Stimulated activated CD4-positive, alpha-beta T cell treated with anti-CD3 and anti-CD28 coated beads, Interleukin-1b, Interleukin-23, amount 100 ng/mL, for 24 hours (primary cell): ENCODE measurements at regions not wholly inside any gene's neighbourhood (a gene's known extent, or its start where the extent isn't known, plus 50 kb on each side); places are given as distances from the start of the nearest gene placed in this dataset.

Experiments
- DNase-seq, 4 experiments: peaks; one replicate each; pipeline ENCODE4 v3.0.0-alpha.2; 2020; ENCODE audit warnings: low read depth in 4 of 4, low spot score in 1 of 4

- DNase-seq = no peak
Observed at GRCh38 chr2:861655-862354, 88.8 kb upstream of the SNTG2 start.

GRCh38 chr2:860259-860855 is 90.3 kb upstream of the SNTG2 start:
- no peak for DNase-seq

DNA sequence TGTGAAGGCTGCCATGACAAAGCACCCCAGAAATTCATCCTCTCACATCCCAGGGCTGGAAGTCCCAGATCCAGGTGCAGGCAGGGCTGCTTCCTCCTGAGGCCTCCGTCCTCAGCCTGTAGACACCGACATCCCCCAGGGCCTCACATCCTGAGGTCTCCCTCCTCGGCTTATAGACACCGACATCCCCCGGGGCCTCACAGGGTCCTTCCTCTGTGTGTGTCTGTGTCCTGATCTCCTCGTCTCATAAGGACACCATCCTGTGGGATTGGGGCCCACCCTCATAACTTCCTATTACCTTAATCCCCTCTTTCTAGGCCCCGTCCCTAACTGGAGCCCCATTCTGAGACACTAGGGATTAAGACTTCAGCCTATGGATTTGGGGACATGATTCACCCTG is 92.0 kb upstream of the SNTG2 start:
- no peak for DNase-seq

DNA sequence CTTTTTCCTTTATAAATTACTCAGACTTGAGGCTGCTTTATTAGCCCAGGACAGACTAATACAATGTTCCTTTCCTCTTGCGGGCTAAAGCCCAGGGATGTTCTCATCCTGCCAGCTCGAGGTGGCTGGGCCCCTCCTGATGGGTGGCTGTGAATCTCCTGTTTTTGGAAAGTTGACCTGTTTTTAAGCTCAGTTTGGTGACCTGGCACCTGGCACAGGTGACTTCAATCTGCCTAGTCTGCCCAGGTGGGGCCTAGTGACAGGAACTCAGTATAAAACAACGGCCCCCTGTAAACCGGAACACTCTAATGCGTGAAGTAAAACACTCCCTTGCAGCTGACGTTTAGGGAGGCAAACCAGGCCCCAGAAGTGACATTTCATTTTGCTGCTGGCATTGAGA is 92.7 kb upstream of the SNTG2 start:
- no peak for DNase-seq

DNA sequence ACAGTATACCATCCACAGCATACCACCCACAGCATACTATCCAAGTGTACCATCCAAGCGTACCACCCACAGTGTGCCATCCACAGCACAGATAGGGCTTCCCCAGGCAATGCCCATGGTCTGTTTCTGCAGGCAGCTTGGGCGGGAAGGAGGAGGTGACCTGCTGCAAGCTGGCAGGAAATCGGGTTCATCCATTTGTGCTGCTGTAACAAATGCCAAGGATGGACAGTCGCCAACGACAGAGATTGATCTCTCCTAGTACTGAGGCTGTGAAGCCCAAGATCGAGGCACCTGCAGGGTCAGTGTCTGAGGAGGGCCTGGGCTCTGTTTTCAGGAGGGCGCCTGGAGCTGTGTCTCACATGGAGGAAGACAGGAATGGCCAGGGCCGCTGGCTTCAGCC is 93.6 kb upstream of the SNTG2 start:
- no peak for DNase-seq

GRCh38 chr2:856456-856855 is 94.2 kb upstream of the SNTG2 start:
- DNase-seq = no peak

GRCh38 chr2:856041-856440 is 94.6 kb upstream of the SNTG2 start:
- no peak for DNase-seq

- no peak for DNase-seq
Observed at GRCh38 chr2:855177-855576, 95.5 kb upstream of the SNTG2 start.

DNA sequence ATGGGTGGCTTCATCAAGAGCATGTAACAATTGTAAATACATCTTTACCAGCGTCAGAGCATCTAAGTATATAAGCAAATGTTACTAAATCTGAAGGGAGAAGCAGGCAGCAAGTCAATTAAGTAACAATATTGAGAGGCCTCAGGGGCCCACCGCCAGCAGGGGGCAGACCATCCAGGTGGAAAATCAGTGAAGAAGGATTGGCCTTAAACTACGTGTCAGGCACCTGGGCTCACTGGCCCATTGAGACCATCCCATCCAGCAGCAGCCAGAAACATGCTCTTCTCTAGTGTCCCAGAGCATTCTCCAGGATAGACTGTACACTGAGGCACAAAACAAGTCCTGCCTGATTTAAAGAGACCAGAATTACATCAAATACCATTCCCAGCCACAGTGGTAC is 96.2 kb upstream of the SNTG2 start:
- peak in 2 of 4 experiments; percentile 9 to 23 for DNase-seq

GRCh38 chr2:853203-853870 is 97.3 kb upstream of the SNTG2 start:
- no peak for DNase-seq

GRCh38 chr2:852168-852567 is 98.5 kb upstream of the SNTG2 start:
- DNase-seq = no peak

DNA sequence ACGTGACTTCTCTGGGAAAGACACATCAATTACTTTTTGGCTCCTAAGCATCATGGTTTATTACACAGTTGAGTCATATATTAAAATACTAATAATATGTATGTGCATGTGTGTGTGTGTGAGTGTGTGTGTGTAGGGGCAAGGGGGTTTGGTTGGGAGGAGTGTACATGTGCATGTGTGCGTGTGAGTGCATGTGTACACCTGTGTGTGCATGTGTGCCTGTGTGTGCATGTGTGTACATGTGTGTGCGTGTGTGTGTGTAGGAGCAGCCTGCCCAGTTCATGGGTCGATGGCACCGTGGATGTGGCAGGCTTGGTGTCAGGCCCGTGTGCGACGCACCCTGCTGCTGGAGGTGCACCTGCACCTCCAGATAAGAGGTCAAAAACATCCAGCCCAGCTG is 99.0 kb upstream of the SNTG2 start:
- DNase-seq = no peak

GRCh38 chr2:851078-851477 is 99.6 kb upstream of the SNTG2 start:
- no peak for DNase-seq

DNA sequence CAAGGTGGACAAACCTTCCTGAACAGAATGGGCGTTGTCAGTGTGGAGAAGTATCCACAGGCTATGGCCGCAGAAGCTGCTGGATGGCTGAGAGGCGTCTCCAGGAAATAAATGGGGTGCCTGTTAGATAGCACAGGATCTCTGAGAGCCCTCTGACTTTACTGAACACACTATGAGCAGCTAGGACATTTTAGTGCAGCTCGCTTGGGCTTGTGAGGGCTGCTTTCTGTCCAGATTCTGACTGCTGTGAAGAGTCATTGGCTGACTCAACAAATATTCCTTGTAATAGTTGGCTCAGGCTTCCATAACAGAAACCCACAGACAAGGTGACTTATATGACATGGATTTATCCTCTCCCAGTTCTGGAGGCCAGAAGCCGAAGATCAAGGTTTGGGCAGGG is 100.2 kb upstream of the SNTG2 start:
- no peak for DNase-seq

- DNase-seq = no peak
Observed at GRCh38 chr2:848099-848498, 102.5 kb upstream of the SNTG2 start.

DNA sequence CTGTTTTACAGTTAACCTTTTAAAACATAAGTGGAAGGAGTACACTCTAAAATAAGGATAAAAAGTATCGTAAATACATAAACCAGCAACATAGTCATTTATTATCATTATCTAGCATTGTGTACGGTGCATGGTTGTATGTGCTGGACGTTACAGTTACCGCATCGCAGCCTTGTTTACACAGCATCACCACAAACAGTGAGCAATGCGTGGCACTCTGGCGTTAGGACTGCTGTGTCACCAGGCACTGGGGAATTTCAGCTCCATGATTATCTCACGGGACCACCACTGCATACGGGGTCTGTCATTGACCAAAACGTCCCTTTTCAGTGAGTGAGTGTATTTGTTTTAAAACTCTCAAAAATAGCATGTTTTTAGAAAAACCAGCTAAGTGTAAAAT is 103.0 kb upstream of the SNTG2 start:
- DNase-seq = no peak

GRCh38 chr2:844715-845114 is 105.9 kb upstream of the SNTG2 start:
- no peak for DNase-seq

DNA sequence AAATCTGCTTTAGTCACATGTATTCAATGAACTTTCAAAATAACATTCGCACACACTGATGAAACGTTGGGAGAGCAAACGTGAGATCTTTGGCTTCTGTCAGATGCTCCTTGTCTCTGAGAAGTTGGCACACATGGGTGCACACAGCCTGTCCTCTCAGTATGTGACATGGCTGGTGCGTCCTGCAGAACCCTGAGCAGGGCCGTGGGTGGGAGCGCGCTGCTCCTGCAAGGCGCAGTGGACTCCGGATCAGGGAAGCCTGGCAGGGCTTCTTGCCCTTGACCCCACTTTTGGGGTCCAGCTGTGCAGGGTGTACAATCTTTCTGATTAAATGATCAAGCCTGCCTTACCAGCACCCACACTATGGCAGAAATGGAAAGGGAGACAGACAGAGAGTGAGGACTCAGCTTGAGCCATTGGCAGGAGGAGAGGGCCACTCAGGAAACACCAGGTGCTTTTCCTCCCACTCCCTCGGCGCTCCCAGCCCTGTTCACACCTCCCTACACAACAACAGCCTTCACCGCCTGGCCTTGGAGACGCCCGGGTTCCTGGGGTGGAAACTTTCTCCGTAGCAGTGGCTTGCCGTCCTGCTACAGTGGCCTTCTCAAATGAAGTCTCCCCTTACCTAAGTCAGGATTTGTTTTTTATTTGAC is 108.4 kb upstream of the SNTG2 start:
- DNase-seq = no peak

DNA sequence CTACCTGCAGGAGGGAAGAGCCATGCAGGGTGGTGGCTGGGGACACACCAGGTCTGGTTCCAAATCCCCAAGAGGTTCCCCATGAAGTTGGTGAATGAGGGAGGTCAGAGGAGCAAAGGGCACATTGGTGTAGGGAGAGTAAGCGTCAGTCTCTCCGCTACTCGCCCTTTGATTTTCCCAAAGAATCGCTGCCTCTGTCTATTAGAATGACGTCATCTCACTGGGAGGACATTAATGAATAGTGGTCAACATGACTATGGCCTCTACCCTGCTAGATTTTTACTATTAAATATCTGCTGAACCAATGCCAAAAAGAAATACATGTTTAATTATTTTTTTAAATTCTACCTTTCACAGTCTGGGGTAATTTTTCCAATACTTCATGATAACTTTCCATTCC is 109.6 kb upstream of the SNTG2 start:
- DNase-seq = no peak

GRCh38 chr2:834233-834632 is 116.4 kb upstream of the SNTG2 start:
- DNase-seq = no peak

- DNase-seq = no peak
Observed at GRCh38 chr2:833180-833579, 117.5 kb upstream of the SNTG2 start.

- DNase-seq = no peak
Observed at GRCh38 chr2:832635-833034, 118.0 kb upstream of the SNTG2 start.
